ENCODE measurements at regions not wholly inside any gene's neighbourhood (a gene's known extent, or its start where the extent isn't known, plus 50 kb on each side); places are given as distances from the start of the nearest gene placed in this dataset.

- TF ChIP-seq EZH2 (IDR thresholded peaks at IDR 0.05; ENCODE audit: borderline replicate concordance, insufficient read depth, low read depth, low read length, poor library complexity, severe bottlenecking) (no peak), CTCF (IDR thresholded peaks at IDR 0.05) (no peak)
These were observed 760.0 kb upstream of the FAM174A start for GRCh38 chr5:99775189-99775588.

Data from B cell (primary cell).